Breast epithelium (tissue), 4 donors: ENCODE measurements at regions not wholly inside any gene's neighbourhood (a gene's known extent, or its start where the extent isn't known, plus 50 kb on each side); places are given as distances from the start of the nearest gene placed in this dataset.
"Not testable (repeated sequence)": the region's sequence is repeated elsewhere in the genome, so short reads cannot be mapped to it uniquely, and the experiment has no call there.

Source experiments
- DNase-seq, 2 donors: peaks; one replicate each; pipeline ENCODE4 v3.0.0-alpha.2; 2019; ENCODE audit warnings: low spot score in 2 of 2
- H3K27ac ChIP-seq, 2 donors: fragments of 200-600 bp; sonication (generic) in 1 of 2; one replicate each; pipeline ENCODE4 v1.5.1; 2016 to 2019; ENCODE audit warnings: mild to moderate bottlenecking in 1 of 2
- H3K27me3 ChIP-seq, 2 donors: fragments of 200-600 bp; sonication (generic) in 1 of 2; one replicate each; pipeline versions ENCODE4 v1.5.1 to v1.6.0; 2017 to 2019; ENCODE audit warnings: control low read depth in 1 of 2, mild to moderate bottlenecking in 1 of 2
- H3K36me3 ChIP-seq: fragments of 200-600 bp; one replicate; pipeline ENCODE4 v1.5.1; 2019
- H3K4me1 ChIP-seq, 2 donors: fragments of 200-600 bp; sonication (generic); one replicate each; pipeline ENCODE4 v1.5.1; 2016 to 2019; ENCODE audit warnings: control low read depth in 1 of 2
- H3K4me3 ChIP-seq, 3 donors: fragments of 200-600 bp; sonication (generic); 1 replicate in 2 of 3; 2 replicates in 1 of 3; pipeline ENCODE4 v1.5.1; 2016 to 2019; ENCODE audit warnings: mild to moderate bottlenecking in 3 of 3, moderate library complexity in 2 of 3
- H3K9me3 ChIP-seq, 2 donors: fragments of 200-600 bp; sonication (generic) in 1 of 2; one replicate each; pipeline ENCODE4 v1.5.1; 2016 to 2019; ENCODE audit warnings: control low read depth in 1 of 2
- POLR2A ChIP-seq: fragments of 450-650 bp; IDR thresholded peaks from one replicate; pipeline ENCODE4 v1.6.1; 2016; ENCODE audit warnings: antibody characterized with exemption, mild to moderate bottlenecking, moderate library complexity
- POLR2AphosphoS5 ChIP-seq, 3 donors: sonication (generic); formaldehyde crosslinking; IDR thresholded peaks; one replicate each; pipeline ENCODE4 v1.6.1; 2017; ENCODE audit warnings: antibody characterized with exemption in 3 of 3
- intact Hi-C: fragments of 100-400 bp; cut with DNase I; formaldehyde crosslinking; loops from one replicate; pipeline ENCODE4 v1.15.1; 2023; ENCODE audit warnings: low total_unique reads
- TF ChIP-seq, protein P1 (sequence below), 3 donors: fragments of 450-650 bp; IDR thresholded peaks; one replicate each; pipeline ENCODE4 v1.5.1; 2016 to 2017; ENCODE audit warnings: antibody characterized with exemption in 3 of 3, mild to moderate bottlenecking in 3 of 3, moderate library complexity in 3 of 3

- no peaks in the 10 kb centered on the region for H3K4me1 ChIP-seq
- intact Hi-C loops, result no loop called here
- no peak overlapping the region for H3K4me3 ChIP-seq
- no peak for TF ChIP-seq POLR2A
- TF ChIP-seq POLR2AphosphoS5 (IDR thresholded peaks at IDR 0.05), result no peak
- no peaks in the 10 kb centered on the region for H3K36me3 ChIP-seq
- H3K27me3 ChIP-seq, result no peaks in the 10 kb centered on the region
- H3K9me3 ChIP-seq, result no peaks in the 10 kb centered on the region
- DNase-seq, result no peak
- H3K27ac ChIP-seq, result no peak overlapping the region
Measured at GRCh38 chr3:59499000-59499399, 449.2 kb upstream of the CFAP20DC start.

GRCh38 chr3:59496250-59496649, 446.4 kb upstream of the CFAP20DC start:
- intact Hi-C loops, result no loop called here
- Histone ChIP-seq H3K27me3 (no peaks in the 10 kb centered on the region), H3K9me3 (no peaks in the 10 kb centered on the region), H3K36me3 (no peaks in the 10 kb centered on the region), H3K4me3 (no peak overlapping the region), H3K4me1 (no peaks in the 10 kb centered on the region), H3K27ac (no peak overlapping the region)
- TF ChIP-seq POLR2A, result no peak
- no peak for TF ChIP-seq POLR2AphosphoS5 (IDR thresholded peaks at IDR 0.05)
- TF ChIP-seq, protein P1, sequence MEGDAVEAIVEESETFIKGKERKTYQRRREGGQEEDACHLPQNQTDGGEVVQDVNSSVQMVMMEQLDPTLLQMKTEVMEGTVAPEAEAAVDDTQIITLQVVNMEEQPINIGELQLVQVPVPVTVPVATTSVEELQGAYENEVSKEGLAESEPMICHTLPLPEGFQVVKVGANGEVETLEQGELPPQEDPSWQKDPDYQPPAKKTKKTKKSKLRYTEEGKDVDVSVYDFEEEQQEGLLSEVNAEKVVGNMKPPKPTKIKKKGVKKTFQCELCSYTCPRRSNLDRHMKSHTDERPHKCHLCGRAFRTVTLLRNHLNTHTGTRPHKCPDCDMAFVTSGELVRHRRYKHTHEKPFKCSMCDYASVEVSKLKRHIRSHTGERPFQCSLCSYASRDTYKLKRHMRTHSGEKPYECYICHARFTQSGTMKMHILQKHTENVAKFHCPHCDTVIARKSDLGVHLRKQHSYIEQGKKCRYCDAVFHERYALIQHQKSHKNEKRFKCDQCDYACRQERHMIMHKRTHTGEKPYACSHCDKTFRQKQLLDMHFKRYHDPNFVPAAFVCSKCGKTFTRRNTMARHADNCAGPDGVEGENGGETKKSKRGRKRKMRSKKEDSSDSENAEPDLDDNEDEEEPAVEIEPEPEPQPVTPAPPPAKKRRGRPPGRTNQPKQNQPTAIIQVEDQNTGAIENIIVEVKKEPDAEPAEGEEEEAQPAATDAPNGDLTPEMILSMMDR (IDR thresholded peaks at IDR 0.05), result no peak
- DNase-seq, result no peak

DNA sequence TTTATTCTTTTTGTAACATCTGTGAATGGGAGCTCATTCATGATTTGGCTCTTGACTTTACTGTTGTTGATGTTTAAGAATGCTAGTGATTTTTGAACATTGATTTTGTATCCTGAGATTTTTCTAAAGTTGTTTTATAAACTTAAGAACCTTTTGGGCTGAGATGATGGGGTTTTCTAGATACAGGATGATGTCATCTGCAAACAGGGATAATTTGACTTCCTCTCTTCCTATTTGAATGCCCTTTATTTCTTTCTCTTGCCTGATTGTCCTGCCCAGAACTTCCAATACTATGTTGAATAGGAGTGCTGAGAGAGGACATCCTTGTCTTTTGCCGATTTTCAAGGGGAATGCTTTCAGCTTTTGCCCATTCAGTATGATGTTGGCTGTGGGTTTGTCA, 445.1 kb upstream of the CFAP20DC start:
- H3K4me1 ChIP-seq, intact Hi-C loops, DNase-seq, H3K9me3 ChIP-seq, H3K27me3 ChIP-seq, H3K27ac ChIP-seq, H3K36me3 ChIP-seq, H3K4me3 ChIP-seq: not testable (repeated sequence)

DNA sequence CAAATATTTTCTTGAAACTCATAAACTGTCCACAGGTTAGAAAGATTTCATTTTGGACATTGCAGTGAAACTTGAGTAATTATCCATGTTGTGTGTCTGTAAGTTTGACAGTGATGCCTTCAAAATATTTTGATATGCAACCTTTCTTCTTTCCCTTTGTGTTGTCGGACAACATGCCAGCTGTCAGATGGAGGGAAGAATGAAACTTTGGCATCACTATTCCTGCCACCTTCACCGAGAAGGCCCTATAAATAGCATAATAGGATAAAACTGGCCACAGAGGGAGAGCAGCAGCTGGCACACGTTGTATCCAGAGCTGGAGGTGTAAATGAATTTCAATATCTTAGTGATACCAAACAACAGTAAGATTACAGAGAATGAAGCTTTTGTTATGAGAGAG, 436.7 kb upstream of the CFAP20DC start:
- Histone ChIP-seq H3K27me3 (no peaks in the 10 kb centered on the region), H3K4me1 (peaks cover 0 to 5% of the 10 kb centered on the region in 2 donors), H3K4me3 (no peak overlapping the region), H3K9me3 (no peaks in the 10 kb centered on the region), H3K36me3 (no peaks in the 10 kb centered on the region), H3K27ac (no peak overlapping the region)
- no peak for TF ChIP-seq POLR2A
- TF ChIP-seq POLR2AphosphoS5 (IDR thresholded peaks at IDR 0.05), result no peak
- TF ChIP-seq, protein P1 (IDR thresholded peaks at IDR 0.05), result no peak
- DNase-seq, result no peak
- intact Hi-C loops, result no loop called here

GRCh38 chr3:59483191-59483590, 433.4 kb upstream of the CFAP20DC start:
- H3K4me1 ChIP-seq, result peaks cover 0 to 5% of the 10 kb centered on the region in 2 donors
- H3K27me3 ChIP-seq, result no peaks in the 10 kb centered on the region
- no peak for DNase-seq
- H3K4me3 ChIP-seq, result no peak overlapping the region
- H3K9me3 ChIP-seq, result no peaks in the 10 kb centered on the region
- intact Hi-C loops, result no loop called here
- TF ChIP-seq POLR2AphosphoS5 (IDR thresholded peaks at IDR 0.05) (no peak), POLR2A (no peak)
- TF ChIP-seq, protein P1 (IDR thresholded peaks at IDR 0.05), result no peak
- H3K27ac ChIP-seq, result no peak overlapping the region
- no peaks in the 10 kb centered on the region for H3K36me3 ChIP-seq

DNA sequence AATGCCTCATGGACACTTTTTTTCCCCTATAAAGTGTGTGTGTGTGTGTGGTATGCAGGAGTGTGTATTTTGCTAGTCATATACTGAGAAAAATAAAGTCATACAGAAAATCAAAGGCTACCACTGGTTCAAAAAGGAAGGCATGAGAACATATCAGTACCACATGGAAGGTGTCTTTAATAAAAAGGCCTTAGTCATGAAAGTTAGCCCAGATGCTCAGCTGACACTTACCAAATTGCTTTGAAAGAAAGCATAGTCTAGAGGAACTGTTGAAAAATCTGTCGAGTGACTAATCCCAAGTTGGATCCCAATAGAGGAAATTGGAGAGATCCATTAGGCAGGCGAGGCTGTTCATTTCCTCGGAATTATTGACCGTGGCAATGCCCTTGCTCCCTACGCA, 432.9 kb upstream of the CFAP20DC start:
- Histone ChIP-seq H3K4me1 (peaks cover 0 to 5% of the 10 kb centered on the region in 2 donors), H3K27ac (no peak overlapping the region), H3K27me3 (no peaks in the 10 kb centered on the region), H3K9me3 (no peaks in the 10 kb centered on the region), H3K4me3 (no peak overlapping the region), H3K36me3 (no peaks in the 10 kb centered on the region)
- TF ChIP-seq, protein P1 (IDR thresholded peaks at IDR 0.05), result no peak
- TF ChIP-seq POLR2A (no peak), POLR2AphosphoS5 (IDR thresholded peaks at IDR 0.05) (no peak)
- intact Hi-C loops, result no loop called here
- no peak for DNase-seq
